Endothelial cell of umbilical vein (primary cell): ENCODE measurements at regions not wholly inside any gene's neighbourhood (a gene's known extent, or its start where the extent isn't known, plus 50 kb on each side); places are given as distances from the start of the nearest gene placed in this dataset.
A peak's percentile ranks its signal among the peaks of the same experiment; 100 is the strongest.

Experiments
- BruUV-seq: library from RNA; stranded (reverse); fragments of 400-500 nt; replicated peaks from 2 replicates; lab custom pipeline; 2021; lab: Mats Ljungman, UMichigan
- CTCF ChIA-PET: fragments of 300-600, 350-600 bp; sonication (Branson Sonifier 250); formaldehyde crosslinking; loops from one replicate; lab custom pipeline; 2021; ENCODE audit warnings: antibody characterized with exemption, inconsistent platforms; lab: Charles Lee
- POLR2A ChIA-PET: fragments of 300-600, 350-600 bp; sonication (Branson Sonifier 250); formaldehyde crosslinking; loops from one replicate; lab custom pipeline; 2021; ENCODE audit warnings: antibody characterized with exemption, inconsistent platforms; lab: Charles Lee
- DNase-seq: peaks from one replicate; pipeline ENCODE4 v3.0.0-alpha.2; 2011; ENCODE audit warnings: low read depth, low spot score
- FAIRE-seq: peaks from 2 replicates; lab custom pipeline; 2011; peaks lifted over from hg19 to GRCh38; lab: Jason Lieb, UNC
- H2AFZ ChIP-seq: 2 replicates; pipeline ENCODE4 v1.6.0; 2012; ENCODE audit warnings: low read depth, low read length, control low read depth, inconsistent platforms
- H3K27ac ChIP-seq: 2 replicates; pipeline ENCODE4 v1.5.1; 2011; ENCODE audit warnings: low read depth, mild to moderate bottlenecking, control low read depth, low read length, moderate library complexity; ENCODE audit not compliant: insufficient read depth
- H3K27me3 ChIP-seq, 2 experiments: 2 replicates each; pipeline versions ENCODE4 v1.6.0 to v1.6.1; 2011; ENCODE audit warnings: low read length in 2 of 2, mixed read lengths in 1 of 2; ENCODE audit not compliant: control insufficient read depth in 2 of 2, insufficient read depth in 2 of 2
- H3K36me3 ChIP-seq, 2 experiments: 2 replicates in 1 of 2; 3 replicates in 1 of 2; pipeline ENCODE4 v1.5.1; 2011; ENCODE audit warnings: low read length in 2 of 2, mild to moderate bottlenecking in 1 of 2, moderate library complexity in 1 of 2; ENCODE audit not compliant: control insufficient read depth in 2 of 2, insufficient read depth in 2 of 2; ENCODE audit errors: extremely low read depth in 1 of 2
- H3K4me1 ChIP-seq: 3 replicates; pipeline ENCODE4 v1.5.1; 2011; ENCODE audit warnings: mild to moderate bottlenecking, low read length; ENCODE audit not compliant: control insufficient read depth, insufficient read depth; ENCODE audit errors: extremely low read depth
- H3K4me2 ChIP-seq: 2 replicates; pipeline ENCODE4 v1.6.1; 2011; ENCODE audit warnings: low read length, control low read depth, mixed read lengths; ENCODE audit not compliant: insufficient read depth
- H3K4me3 ChIP-seq, 3 experiments: fragments of 200-600 bp in 1 of 3; sonication (generic), shearing (Covaris generic) in 1 of 3; replicated peaks in 1 of 3; 2 replicates each; pipeline ENCODE4 v1.5.1; 2011 to 2016; ENCODE audit warnings: control low read depth in 3 of 3, low read length in 3 of 3, mild to moderate bottlenecking in 2 of 3, inconsistent platforms in 1 of 3, low read depth in 1 of 3, moderate library complexity in 1 of 3; ENCODE audit not compliant: insufficient read depth in 1 of 3
- H3K79me2 ChIP-seq: 2 replicates; pipeline ENCODE4 v1.6.0; 2012; ENCODE audit warnings: low read length, inconsistent platforms; ENCODE audit not compliant: control insufficient read depth, insufficient read depth
- H3K9ac ChIP-seq: replicated peaks from 2 replicates; pipeline ENCODE3; 2011; ENCODE audit warnings: low read length, control low read depth; ENCODE audit not compliant: insufficient read depth; ENCODE audit errors: extremely low read depth
- H3K9me1 ChIP-seq: replicated peaks from 3 replicates; pipeline ENCODE4 v1.6.0; 2011; ENCODE audit warnings: mild to moderate bottlenecking, low read length; ENCODE audit not compliant: control insufficient read depth, insufficient read depth; ENCODE audit errors: extremely low read depth
- H3K9me3 ChIP-seq: replicated peaks from 2 replicates; pipeline ENCODE4 v1.5.1; 2012; ENCODE audit warnings: low read length, inconsistent platforms; ENCODE audit not compliant: control insufficient read depth, insufficient read depth
- H4K20me1 ChIP-seq: replicated peaks from 2 replicates; pipeline ENCODE3; 2011; ENCODE audit warnings: mild to moderate bottlenecking, low read length; ENCODE audit not compliant: control insufficient read depth, insufficient read depth; ENCODE audit errors: extremely low read depth
- EZH2 ChIP-seq: IDR thresholded peaks from 2 replicates; pipeline ENCODE4 v1.6.1; 2012; ENCODE audit warnings: borderline replicate concordance, low read depth, mild to moderate bottlenecking, moderate library complexity, low read length, inconsistent platforms; ENCODE audit not compliant: severe bottlenecking
- FOS ChIP-seq: IDR thresholded peaks from 2 replicates; pipeline ENCODE4 v1.6.1; 2011; ENCODE audit warnings: mild to moderate bottlenecking, low read length, moderate library complexity, borderline replicate concordance; ENCODE audit not compliant: insufficient read depth
- GATA2 ChIP-seq: IDR thresholded peaks from 2 replicates; pipeline ENCODE4 v1.7.0; 2011; ENCODE audit warnings: low read depth, mild to moderate bottlenecking, moderate library complexity, mixed read lengths, low read length; ENCODE audit not compliant: insufficient read length, insufficient read depth
- MAX ChIP-seq: IDR thresholded peaks from 2 replicates; pipeline ENCODE4 v1.6.1; 2011; ENCODE audit not compliant: insufficient read depth, insufficient read length
- MYC ChIP-seq: IDR thresholded peaks from one replicate; pipeline ENCODE4 v1.6.1; 2011; ENCODE audit warnings: mild to moderate bottlenecking, low read depth, low read length
- POLR2A ChIP-seq: IDR thresholded peaks from 2 replicates; pipeline ENCODE4 v1.6.1; 2012; ENCODE audit warnings: low read depth, mild to moderate bottlenecking, control low read depth, low read length
- dilution Hi-C: fragments of 300-500 bp; cut with MboI; formaldehyde crosslinking; loops from one replicate; pipeline ENCODE4 v1.15.0; 2019; ENCODE audit warnings: low sequenced_read_pairs; ENCODE audit not compliant: extremely low pct_ligation_motif_present
- intact Hi-C: fragments of 100-400 bp; cut with micrococcal nuclease; formaldehyde crosslinking; loops from one replicate; pipeline ENCODE4 v1.10.0; 2022

DNA sequence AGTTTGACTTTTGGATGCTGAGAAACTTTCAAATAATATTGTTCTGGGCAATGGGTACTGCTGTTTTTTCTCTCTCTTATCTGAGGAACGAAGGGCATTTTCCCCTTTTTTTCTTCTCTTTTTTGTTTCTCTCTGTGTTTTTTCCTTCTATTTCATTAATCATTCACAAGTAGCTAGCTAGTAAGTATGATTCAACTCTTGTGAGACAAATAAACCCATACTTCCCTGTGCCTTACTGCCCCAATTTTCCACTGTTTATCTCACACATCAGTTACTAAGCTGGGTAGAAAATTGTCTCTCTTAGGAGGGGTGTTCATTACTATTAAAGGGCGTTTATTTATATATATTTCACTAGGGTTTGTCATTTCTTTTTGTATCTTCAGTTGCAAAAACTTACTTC lies 437.6 kb downstream of the RERGL start:
- ChIA-PET CTCF (no interaction called here), POLR2A (no interaction called here)
- Histone ChIP-seq H3K36me3 (no peaks in the 10 kb centered on the region), H3K27ac (no peak overlapping the region), H3K4me2 (no peak overlapping the region), H4K20me1 (no peaks in the 10 kb centered on the region), H3K4me1 (no peaks in the 10 kb centered on the region), H3K9ac (no peak overlapping the region), H3K79me2 (no peaks in the 10 kb centered on the region), H3K9me3 (no peaks in the 10 kb centered on the region), H3K27me3 (no peaks in the 10 kb centered on the region), H2AFZ (no peak overlapping the region), H3K9me1 (no peaks in the 10 kb centered on the region), H3K4me3 (no peak overlapping the region)
- dilution Hi-C loops (no loop called here), intact Hi-C loops (no loop called here)
- FAIRE-seq: no peak
- DNase-seq: no peak
- no TSS peak for BruUV-seq
- TF ChIP-seq GATA2: no peak
- no peak for TF ChIP-seq MYC
- TF ChIP-seq MAX: no peak
- TF ChIP-seq FOS: no peak

DNA sequence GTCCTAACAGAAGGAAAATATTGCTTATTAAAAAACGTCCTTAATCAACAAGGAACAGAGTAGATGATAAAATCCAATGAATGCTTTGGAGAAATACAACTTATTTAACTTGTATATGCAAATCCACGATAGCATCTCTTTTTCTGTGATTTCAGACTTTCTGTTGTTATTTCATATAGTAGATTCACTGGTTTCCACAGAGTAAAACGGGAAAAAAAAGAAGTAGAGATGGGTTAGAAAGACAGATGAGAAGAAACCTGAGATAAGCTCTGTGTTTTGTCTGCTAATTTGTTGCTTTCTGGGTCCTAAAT lies 447.7 kb downstream of the RERGL start:
- Histone ChIP-seq H3K27ac (no peak overlapping the region), H2AFZ (no peak overlapping the region), H3K9ac (no peak overlapping the region), H4K20me1 (no peaks in the 10 kb centered on the region), H3K9me3 (no peaks in the 10 kb centered on the region), H3K4me2 (peak overlapping the region; percentile 63), H3K27me3 (no peaks in the 10 kb centered on the region), H3K4me3 (no peak overlapping the region), H3K79me2 (no peaks in the 10 kb centered on the region), H3K4me1 (no peaks in the 10 kb centered on the region), H3K36me3 (no peaks in the 10 kb centered on the region), H3K9me1 (no peaks in the 10 kb centered on the region)
- ChIA-PET POLR2A (no interaction called here), CTCF (interaction anchor here (1.0 to 4.0 kb wide), 10 partner anchors 18 to 1660 kb away, joined by 3 to 67 read pairs (median 8); no protein-coding TSS in a partner anchor)
- dilution Hi-C loops (no loop called here), intact Hi-C loops (loop anchor here (1.0 to 5.0 kb wide), 5 partner anchors 287 to 1475 kb away; no protein-coding TSS in a partner anchor)
- BruUV-seq: no TSS peak
- TF ChIP-seq EZH2: no peak
- TF ChIP-seq POLR2A: no peak
- no peak for TF ChIP-seq GATA2
- no peak for TF ChIP-seq FOS
- no peak for FAIRE-seq
- DNase-seq: no peak
